GM15510 (cell line): ENCODE measurements at regions not wholly inside any gene's neighbourhood (a gene's known extent, or its start where the extent isn't known, plus 50 kb on each side); places are given as distances from the start of the nearest gene placed in this dataset.

Experiments
- POLR2A ChIP-seq: IDR thresholded peaks from 3 replicates; pipeline ENCODE4 v1.6.1; 2011; ENCODE audit warnings: borderline replicate concordance; ENCODE audit not compliant: insufficient read length; ENCODE audit errors: extremely low read depth

- no peak for TF ChIP-seq POLR2A
Measured at GRCh38 chr2:40877734-40878288, 425.9 kb upstream of the SLC8A1 start.

DNA sequence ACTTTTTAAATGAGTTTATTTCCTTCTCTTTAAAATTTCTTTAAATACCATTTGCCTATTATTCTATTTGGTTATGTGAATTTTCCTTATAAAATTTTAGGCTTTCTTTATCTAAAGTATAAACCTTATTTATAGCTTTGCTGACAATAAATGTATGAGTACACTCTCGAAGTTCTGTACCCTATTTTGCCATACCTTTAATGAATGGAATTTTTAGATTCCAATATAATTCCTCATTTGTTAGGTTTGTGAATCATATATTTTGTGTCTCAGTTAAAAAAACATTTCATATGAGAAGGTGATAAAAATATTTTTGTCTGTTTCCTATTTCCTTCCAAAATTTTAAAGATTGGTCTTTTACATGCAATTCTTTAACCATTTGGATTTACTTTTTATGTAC lies 427.4 kb upstream of the SLC8A1 start:
- no peak for TF ChIP-seq POLR2A

DNA sequence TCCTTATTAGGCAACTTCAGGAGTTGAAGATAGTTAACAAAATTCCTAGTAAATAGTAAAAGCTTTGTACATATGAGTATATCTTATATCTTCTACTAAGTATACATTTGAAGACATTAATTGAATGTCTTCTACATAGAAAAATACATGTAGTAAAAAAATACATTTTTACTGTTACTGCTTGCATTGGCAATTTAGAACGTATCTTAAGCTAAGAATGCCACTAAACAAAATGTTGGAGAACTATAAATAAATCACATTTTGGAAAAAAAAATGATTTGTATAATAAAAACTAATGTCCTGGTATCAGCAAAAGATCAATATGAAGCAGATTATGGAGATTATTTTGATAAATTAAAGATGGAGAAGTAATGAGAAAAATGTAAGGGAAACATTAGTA lies 434.2 kb upstream of the SLC8A1 start:
- TF ChIP-seq POLR2A, result no peak

GRCh38 chr2:40886655-40887054 lies 434.8 kb upstream of the SLC8A1 start:
- no peak for TF ChIP-seq POLR2A

GRCh38 chr2:40896358-40896757 lies 444.5 kb upstream of the SLC8A1 start:
- TF ChIP-seq POLR2A, result no peak

DNA sequence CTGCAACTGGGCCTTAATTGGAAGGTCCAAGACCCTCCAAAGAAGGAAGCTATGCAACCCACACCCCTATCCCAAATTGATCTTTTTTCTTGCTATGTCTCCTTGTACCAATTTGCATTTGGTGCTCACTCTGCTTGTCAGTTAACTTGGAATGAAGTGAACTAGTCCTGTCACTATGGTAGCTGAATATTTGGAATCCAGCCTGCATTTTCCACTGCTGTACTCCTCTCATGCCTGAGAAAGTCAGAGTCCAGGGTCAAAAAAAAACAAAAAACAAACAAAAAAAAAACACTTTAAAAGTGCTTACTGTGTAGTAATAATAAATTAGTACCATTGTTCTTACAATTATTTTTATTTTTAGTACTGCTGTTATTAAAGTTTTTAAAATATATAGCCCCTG lies 462.8 kb upstream of the SLC8A1 start:
- TF ChIP-seq POLR2A, result no peak

DNA sequence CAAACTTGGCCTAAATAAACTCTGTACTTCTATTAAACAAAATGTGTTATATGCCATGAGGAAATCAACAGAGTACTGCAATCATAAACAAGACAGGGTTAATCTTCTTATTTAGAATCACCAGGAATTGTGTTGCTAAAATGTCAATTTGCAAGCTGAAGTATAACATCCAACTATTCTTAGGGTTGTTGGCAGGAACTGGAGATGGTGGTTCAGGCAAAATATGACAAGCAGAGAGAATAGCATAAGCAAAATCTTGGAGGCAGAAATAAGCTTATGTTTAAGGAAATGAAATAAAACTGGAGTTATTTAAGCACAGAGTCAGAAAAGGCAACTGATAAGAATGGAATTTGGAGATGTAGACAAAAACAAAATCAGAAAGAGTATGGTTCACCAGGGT lies 463.8 kb upstream of the SLC8A1 start:
- no peak for TF ChIP-seq POLR2A

- no peak for TF ChIP-seq POLR2A
Measured at GRCh38 chr2:40935349-40935748, 483.5 kb upstream of the SLC8A1 start.

GRCh38 chr2:40937284-40937683 lies 485.4 kb upstream of the SLC8A1 start:
- no peak for TF ChIP-seq POLR2A

DNA sequence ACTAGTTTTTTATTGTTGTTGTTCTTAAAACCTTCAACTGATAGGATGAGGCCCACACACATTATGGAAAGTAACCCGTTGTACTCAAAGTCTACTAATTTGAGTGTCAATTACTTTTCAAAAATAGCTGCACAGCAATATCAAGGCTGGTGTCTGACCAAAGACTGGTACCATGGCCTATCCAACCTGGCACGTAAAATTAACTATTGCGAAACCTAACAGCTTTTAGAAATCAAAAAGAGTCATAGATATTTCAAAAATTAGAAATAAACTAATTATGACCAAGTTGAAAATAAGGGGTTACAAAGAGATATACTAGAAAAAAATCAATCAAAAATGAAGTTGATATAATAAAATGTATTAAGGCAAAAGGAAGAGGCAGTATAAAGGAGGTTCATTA lies 501.5 kb upstream of the SLC8A1 start:
- TF ChIP-seq POLR2A, result no peak

DNA sequence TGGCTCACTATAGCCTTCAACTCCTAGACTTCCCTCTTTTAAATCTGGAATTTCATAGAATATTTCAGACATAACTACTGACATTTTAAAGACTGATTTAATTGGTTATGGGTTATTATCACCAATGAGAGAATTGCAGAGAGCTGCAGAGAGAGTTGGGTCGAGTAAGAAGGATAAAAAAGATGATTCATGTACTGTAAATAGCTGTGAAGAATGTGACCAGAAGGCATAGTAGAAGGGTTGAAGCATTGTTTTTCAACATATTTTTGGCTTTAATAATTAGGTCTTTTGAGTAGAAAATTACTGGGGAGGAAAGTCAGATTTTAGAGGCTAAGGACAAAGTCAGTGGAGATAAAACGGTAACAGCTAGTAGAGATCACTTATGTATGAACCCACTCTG lies 503.2 kb upstream of the SLC8A1 start:
- TF ChIP-seq POLR2A, result no peak

- TF ChIP-seq POLR2A, result no peak
Measured at GRCh38 chr2:40955635-40956034, 503.7 kb upstream of the SLC8A1 start.

DNA sequence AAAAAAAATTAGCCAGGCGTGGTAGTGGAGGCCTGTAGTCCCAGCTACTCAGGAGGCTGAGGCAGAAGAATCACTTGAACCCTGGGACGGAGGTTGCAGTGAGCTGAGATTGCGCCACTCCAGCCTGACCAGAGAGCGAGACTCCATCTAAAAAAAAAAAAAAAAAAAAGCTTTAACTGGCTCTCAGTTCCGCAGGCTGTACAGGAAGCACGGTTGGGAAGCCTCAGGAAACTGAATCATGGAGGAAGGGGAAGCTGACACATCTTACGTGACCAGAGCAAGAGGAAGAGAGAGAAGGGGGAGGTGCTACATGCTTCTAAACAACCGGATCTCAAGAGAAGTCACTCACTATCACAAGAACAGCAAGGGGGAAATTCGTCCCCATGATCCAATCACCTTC lies 505.6 kb upstream of the SLC8A1 start:
- no peak for TF ChIP-seq POLR2A

- no peak for TF ChIP-seq POLR2A
Measured at GRCh38 chr2:40962026-40962425, 510.1 kb upstream of the SLC8A1 start.

DNA sequence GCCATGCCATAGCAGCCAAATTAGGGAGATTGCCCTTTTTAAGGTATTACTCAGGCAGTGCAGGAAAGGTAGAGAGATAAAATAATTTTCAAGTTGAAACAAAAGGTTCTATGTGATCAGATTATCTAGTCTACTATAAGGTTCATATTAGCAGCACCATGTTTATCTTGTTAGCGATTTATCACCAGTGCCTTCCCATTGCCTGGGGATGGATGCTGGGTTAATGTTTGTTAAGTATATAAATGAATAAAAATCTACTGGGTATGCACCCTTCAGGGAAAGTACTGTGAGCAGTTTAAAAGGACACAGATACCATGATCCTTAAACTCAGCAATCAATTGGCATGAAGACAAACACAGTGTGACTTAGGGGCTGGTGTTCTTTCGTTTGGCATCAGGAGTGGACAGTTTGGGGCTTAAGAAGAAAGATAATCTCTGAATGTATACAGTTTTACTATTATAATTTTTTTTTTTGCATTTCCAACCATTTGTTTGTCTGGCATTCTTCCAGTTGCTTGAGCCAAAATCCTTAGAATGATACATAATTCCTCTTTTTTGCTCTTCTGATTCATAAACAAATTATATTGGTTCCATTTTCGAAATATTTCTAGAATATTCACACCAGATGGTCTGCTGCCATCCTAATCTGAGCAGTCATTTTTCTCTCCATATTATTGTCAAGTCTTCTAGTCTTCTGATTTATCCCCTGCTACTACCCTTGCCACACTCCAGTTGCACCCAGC lies 512.8 kb upstream of the SLC8A1 start:
- no peak for TF ChIP-seq POLR2A

DNA sequence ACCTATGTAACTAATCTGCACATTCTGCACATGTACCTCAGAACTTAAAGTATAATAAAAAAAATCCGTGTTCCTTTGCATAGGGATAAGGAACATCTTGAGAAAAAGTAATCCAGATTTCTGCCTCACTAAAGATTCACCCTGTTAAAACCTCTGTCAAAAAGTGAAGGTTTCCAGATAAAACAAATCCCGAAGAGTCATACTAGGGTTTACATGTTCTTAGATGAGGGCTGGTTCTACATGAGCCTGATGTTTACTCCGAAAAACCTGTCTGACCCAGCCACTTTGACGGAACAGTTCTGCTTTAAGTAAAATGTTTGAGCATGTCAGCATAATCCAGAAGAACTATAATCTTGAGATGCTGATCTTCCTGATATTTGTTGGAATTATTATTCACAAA lies 515.6 kb upstream of the SLC8A1 start:
- no peak for TF ChIP-seq POLR2A
